Smooth muscle cell of the brain vasculature (primary cell): ENCODE measurements at regions not wholly inside any gene's neighbourhood (a gene's known extent, or its start where the extent isn't known, plus 50 kb on each side); places are given as distances from the start of the nearest gene placed in this dataset.
"Not testable (repeated sequence)": the region's sequence is repeated elsewhere in the genome, so short reads cannot be mapped to it uniquely, and the experiment has no call there.

ENCODE experiments used
- DNase-seq: peaks from one replicate; pipeline ENCODE4 v3.0.0-alpha.2; 2012; ENCODE audit warnings: low read depth, low spot score

- DNase-seq = no peak
Measured at GRCh38 chr3:72628065-72628464, 220.2 kb downstream of the SHQ1 start.

GRCh38 chr3:72627271-72627670 lies 221.0 kb downstream of the SHQ1 start:
- no peak for DNase-seq

GRCh38 chr3:72625602-72626337 lies 222.5 kb downstream of the SHQ1 start:
- DNase-seq = no peak

GRCh38 chr3:72624656-72625055 lies 223.6 kb downstream of the SHQ1 start:
- DNase-seq = no peak

- DNase-seq = no peak
Measured at GRCh38 chr3:72618739-72619138, 229.5 kb downstream of the SHQ1 start.

GRCh38 chr3:72617424-72618024 lies 230.7 kb downstream of the SHQ1 start:
- no peak for DNase-seq

- no peak for DNase-seq
Measured at GRCh38 chr3:72615776-72616175, 232.5 kb downstream of the SHQ1 start.

- DNase-seq = no peak
Measured at GRCh38 chr3:72615182-72615581, 233.1 kb downstream of the SHQ1 start.

- DNase-seq = no peak
Measured at GRCh38 chr3:72614394-72615074, 233.7 kb downstream of the SHQ1 start.

GRCh38 chr3:72613871-72614270 lies 234.4 kb downstream of the SHQ1 start:
- DNase-seq = no peak

GRCh38 chr3:72609114-72609513 lies 239.1 kb downstream of the SHQ1 start:
- DNase-seq = not testable (repeated sequence)

- DNase-seq = no peak
Measured at GRCh38 chr3:72606005-72606800, 242.0 kb downstream of the SHQ1 start.

- DNase-seq = no peak
Measured at GRCh38 chr3:72604328-72604727, 243.9 kb downstream of the SHQ1 start.

GRCh38 chr3:72601983-72602750 lies 246.1 kb downstream of the SHQ1 start:
- no peak for DNase-seq

- DNase-seq = no peak
Measured at GRCh38 chr3:72601060-72601459, 247.2 kb downstream of the SHQ1 start.

GRCh38 chr3:72597756-72598195 lies 250.5 kb downstream of the SHQ1 start:
- no peak for DNase-seq

- DNase-seq = no peak
Measured at GRCh38 chr3:72597043-72597442, 251.2 kb downstream of the SHQ1 start.

GRCh38 chr3:72595927-72596610 lies 252.2 kb downstream of the SHQ1 start:
- DNase-seq = no peak

GRCh38 chr3:72595376-72595775 lies 252.9 kb downstream of the SHQ1 start:
- DNase-seq = no peak

- DNase-seq = no peak
Measured at GRCh38 chr3:72594615-72595215, 253.5 kb downstream of the SHQ1 start.
